LNCAP (cell line): ENCODE measurements at regions not wholly inside any gene's neighbourhood (a gene's known extent, or its start where the extent isn't known, plus 50 kb on each side); places are given as distances from the start of the nearest gene placed in this dataset.

Experiments used
- CTCF ChIP-seq: fragments of 450-650 bp; IDR thresholded peaks from 2 replicates; pipeline ENCODE4 v1.5.1; 2017; ENCODE audit warnings: mild to moderate bottlenecking

DNA sequence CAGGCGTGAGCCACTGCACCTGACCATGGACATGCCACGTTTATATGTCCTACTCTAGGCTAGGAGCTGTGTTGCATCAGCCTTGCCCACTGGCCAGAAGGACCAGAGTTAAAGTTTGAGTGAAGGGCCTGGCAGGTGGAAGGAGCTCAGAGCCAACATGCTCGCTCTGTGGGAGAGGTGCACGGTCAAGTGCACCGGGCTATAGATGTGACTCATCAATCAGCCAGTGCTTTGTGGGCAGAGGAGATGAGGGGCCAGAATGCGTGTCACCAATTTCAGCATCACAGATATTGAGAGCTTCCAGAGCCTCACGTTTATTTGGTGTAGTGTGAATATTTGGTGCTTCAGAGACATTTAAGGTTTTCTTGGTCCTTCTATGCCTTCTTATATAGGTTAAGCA lies 137.3 kb upstream of the KBTBD8 start:
- no peak for TF ChIP-seq CTCF

DNA sequence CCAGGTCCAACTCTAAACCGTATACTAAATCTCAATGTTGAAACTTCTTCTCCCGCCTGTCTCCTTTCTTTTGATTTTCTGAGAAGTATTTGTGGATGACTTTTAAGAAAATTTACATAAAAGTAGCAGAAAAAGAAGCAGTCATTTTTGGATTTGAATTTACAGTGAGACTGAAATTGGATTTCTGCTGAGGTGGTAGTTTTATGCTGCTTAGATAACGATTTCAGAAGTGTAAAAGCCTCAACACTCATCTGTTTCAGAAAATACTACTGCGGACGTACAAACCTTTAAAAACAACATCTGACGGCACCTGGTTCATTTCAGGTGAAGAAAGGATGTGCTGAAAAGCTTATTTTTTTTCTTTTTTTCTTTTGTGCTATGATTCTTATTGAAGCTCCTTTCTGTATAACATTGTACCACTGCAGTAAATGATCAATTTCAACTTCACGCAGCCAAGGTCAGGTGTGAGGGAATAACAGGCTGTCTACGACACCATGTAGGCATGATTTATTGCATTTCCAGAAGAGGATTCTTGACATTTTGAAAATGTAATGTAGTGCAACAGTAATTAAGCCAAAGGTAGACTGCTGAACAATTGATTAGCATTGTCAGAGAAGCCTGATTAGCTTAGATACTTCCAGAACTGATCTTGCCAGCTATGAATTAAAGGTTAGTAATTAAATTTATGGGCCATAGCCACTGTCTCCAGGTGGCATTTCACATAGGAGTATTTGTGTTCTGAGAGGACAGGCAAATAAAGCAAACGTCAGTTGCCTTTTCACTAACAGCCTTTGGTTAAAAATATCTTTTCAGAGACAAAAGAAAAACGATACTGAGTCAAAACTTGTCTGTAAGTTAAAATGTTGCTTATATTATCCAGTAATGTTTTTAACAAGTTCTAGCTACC lies 134.6 kb upstream of the KBTBD8 start:
- no peak for TF ChIP-seq CTCF

GRCh38 chr3:66884659-66885058 lies 113.4 kb upstream of the KBTBD8 start:
- no peak for TF ChIP-seq CTCF

GRCh38 chr3:66885326-66886000 lies 112.6 kb upstream of the KBTBD8 start:
- no peak for TF ChIP-seq CTCF

- no peak for TF ChIP-seq CTCF
These were observed 108.2 kb upstream of the KBTBD8 start for GRCh38 chr3:66889750-66890494.

GRCh38 chr3:66898155-66898554 lies 100.0 kb upstream of the KBTBD8 start:
- no peak for TF ChIP-seq CTCF

- TF ChIP-seq CTCF = no peak
These were observed 93.8 kb upstream of the KBTBD8 start for GRCh38 chr3:66904336-66904735.
